Sigmoid colon (tissue), 6 donors: ENCODE measurements at regions not wholly inside any gene's neighbourhood (a gene's known extent, or its start where the extent isn't known, plus 50 kb on each side); places are given as distances from the start of the nearest gene placed in this dataset.

Experiments used
- DNase-seq: peaks from one replicate; pipeline ENCODE4 v3.0.0-alpha.2; 2019
- H3K27ac ChIP-seq, 4 donors: fragments of 200-600 bp; sonication (generic); one replicate each; pipeline ENCODE4 v1.5.1; 2016 to 2019; ENCODE audit warnings: mild to moderate bottlenecking in 1 of 4
- H3K27me3 ChIP-seq, 3 donors: fragments of 200-600 bp; sonication (generic); one replicate each; pipeline ENCODE4 v1.5.1; 2019; ENCODE audit warnings: mild to moderate bottlenecking in 1 of 3
- H3K36me3 ChIP-seq, 4 donors: fragments of 200-600 bp; sonication (generic); one replicate each; pipeline ENCODE4 v1.5.1; 2016 to 2019
- H3K4me1 ChIP-seq, 4 donors: fragments of 200-600 bp; sonication (generic); one replicate each; pipeline ENCODE4 v1.5.1; 2017 to 2019
- H3K4me3 ChIP-seq, 4 donors: fragments of 200-600 bp; sonication (generic); one replicate each; pipeline ENCODE4 v1.5.1; 2017 to 2019; ENCODE audit warnings: mild to moderate bottlenecking in 2 of 4, moderate library complexity in 1 of 4
- H3K9me3 ChIP-seq, 4 donors: fragments of 200-600 bp in 3 of 4; sonication (generic) in 3 of 4; one replicate each; pipeline versions ENCODE4 v1.5.1 to v1.6.1; 2013 to 2019
- CTCF ChIP-seq, 4 experiments: fragments of 450-650 bp in 3 of 4; fragments of 200-600 bp in 1 of 4; IDR thresholded peaks; one replicate each; pipeline ENCODE4 v1.5.1; 2016 to 2019; ENCODE audit warnings: antibody characterized with exemption in 4 of 4, mild to moderate bottlenecking in 3 of 4, moderate library complexity in 2 of 4
- EP300 ChIP-seq, 4 donors: sonication (generic); formaldehyde crosslinking; IDR thresholded peaks; one replicate each; pipeline ENCODE4 v1.6.1; 2017; ENCODE audit warnings: antibody characterized with exemption in 4 of 4
- POLR2A ChIP-seq, 2 donors: fragments of 450-650 bp; IDR thresholded peaks; one replicate each; pipeline ENCODE4 v1.6.1; 2016; ENCODE audit warnings: antibody characterized with exemption in 2 of 2, mild to moderate bottlenecking in 2 of 2, moderate library complexity in 2 of 2
- POLR2AphosphoS5 ChIP-seq, 4 donors: sonication (generic); formaldehyde crosslinking; IDR thresholded peaks; one replicate each; pipeline ENCODE4 v1.6.1; 2017; ENCODE audit warnings: antibody characterized with exemption in 4 of 4
- WGBS, 2 donors: extraction: QIAGEN DNeasy Blood & Tissue Kit; methylation state at CpG; one replicate each; pipeline ENCODE4 v1.1.7; 2013; 5-methylcytosine and 5-hydroxymethylcytosine counted together
- intact Hi-C: fragments of 100-400 bp; cut with DNase I; formaldehyde crosslinking; loops from one replicate; pipeline ENCODE4 v1.15.1; 2023
- donor health status: healthy with polysubstance abuse.
- donor health status: healthy.

GRCh38 chr4:167883266-167883665, 209.1 kb upstream of the ANXA10 start:
- Histone ChIP-seq H3K4me1 (no peaks in the 10 kb centered on the region), H3K27me3 (no peaks in the 10 kb centered on the region), H3K9me3 (no peaks in the 10 kb centered on the region), H3K4me3 (no peak overlapping the region), H3K36me3 (no peaks in the 10 kb centered on the region), H3K27ac (no peak overlapping the region)
- no peak for DNase-seq
- 6 to 16% methylated on average over 1 of the region's 1 CpG for WGBS, 2 donors
- TF ChIP-seq POLR2AphosphoS5 (IDR thresholded peaks at IDR 0.05) (no peak), EP300 (IDR thresholded peaks at IDR 0.05) (no peak), POLR2A (IDR thresholded peaks at IDR 0.05) (no peak), CTCF (IDR thresholded peaks at IDR 0.05) (no peak)
- intact Hi-C loops: no loop called here

- Histone ChIP-seq H3K9me3 (no peaks in the 10 kb centered on the region), H3K36me3 (no peaks in the 10 kb centered on the region), H3K4me3 (no peak overlapping the region), H3K4me1 (no peaks in the 10 kb centered on the region), H3K27ac (no peak overlapping the region), H3K27me3 (no peaks in the 10 kb centered on the region)
- TF ChIP-seq CTCF (IDR thresholded peaks at IDR 0.05) (no peak), EP300 (IDR thresholded peaks at IDR 0.05) (no peak), POLR2AphosphoS5 (IDR thresholded peaks at IDR 0.05) (no peak), POLR2A (IDR thresholded peaks at IDR 0.05) (no peak)
- WGBS, 2 donors: 86 to 89% methylated on average over 1 of the region's 1 CpG
- intact Hi-C loops: no loop called here
- DNase-seq: no peak
Measured at GRCh38 chr4:167885071-167885470, 207.3 kb upstream of the ANXA10 start.

- no peaks in the 10 kb centered on the region for H3K9me3 ChIP-seq
- no peaks in the 10 kb centered on the region for H3K27me3 ChIP-seq
- no peak overlapping the region for H3K4me3 ChIP-seq
- TF ChIP-seq POLR2A (IDR thresholded peaks at IDR 0.05): no peak
- no peak for TF ChIP-seq POLR2AphosphoS5 (IDR thresholded peaks at IDR 0.05)
- WGBS, 2 donors: 5 to 48% methylated on average over 1 of the region's 1 CpG
- no peaks in the 10 kb centered on the region for H3K4me1 ChIP-seq
- no peak overlapping the region for H3K27ac ChIP-seq
- H3K36me3 ChIP-seq: no peaks in the 10 kb centered on the region
- no peak for DNase-seq
- intact Hi-C loops: no loop called here
Measured at GRCh38 chr4:167885872-167886271, 206.5 kb upstream of the ANXA10 start.

- Histone ChIP-seq H3K27me3 (no peaks in the 10 kb centered on the region), H3K9me3 (no peaks in the 10 kb centered on the region), H3K36me3 (no peaks in the 10 kb centered on the region), H3K4me3 (no peak overlapping the region), H3K27ac (no peak overlapping the region), H3K4me1 (no peaks in the 10 kb centered on the region)
- TF ChIP-seq EP300 (IDR thresholded peaks at IDR 0.05) (no peak), POLR2AphosphoS5 (IDR thresholded peaks at IDR 0.05) (no peak), POLR2A (IDR thresholded peaks at IDR 0.05) (no peak), CTCF (IDR thresholded peaks at IDR 0.05) (no peak)
- intact Hi-C loops: no loop called here
- DNase-seq: no peak
- WGBS, 2 donors: 88 to 92% methylated on average over 6 of the region's 6 CpGs
Measured at GRCh38 chr4:167887726-167888125, 204.6 kb upstream of the ANXA10 start.

GRCh38 chr4:167890226-167890625, 202.1 kb upstream of the ANXA10 start:
- TF ChIP-seq CTCF (IDR thresholded peaks at IDR 0.05) (no peak), POLR2A (IDR thresholded peaks at IDR 0.05) (no peak), EP300 (IDR thresholded peaks at IDR 0.05) (no peak), POLR2AphosphoS5 (IDR thresholded peaks at IDR 0.05) (no peak)
- intact Hi-C loops: no loop called here
- no peak overlapping the region for H3K4me3 ChIP-seq
- H3K27me3 ChIP-seq: no peaks in the 10 kb centered on the region
- no peaks in the 10 kb centered on the region for H3K9me3 ChIP-seq
- H3K36me3 ChIP-seq: no peaks in the 10 kb centered on the region
- no peaks in the 10 kb centered on the region for H3K4me1 ChIP-seq
- no peak overlapping the region for H3K27ac ChIP-seq
- DNase-seq: no peak
